Panc1 (cell line): ENCODE measurements at regions not wholly inside any gene's neighbourhood (a gene's known extent, or its start where the extent isn't known, plus 50 kb on each side); places are given as distances from the start of the nearest gene placed in this dataset.
"Not testable (repeated sequence)": the region's sequence is repeated elsewhere in the genome, so short reads cannot be mapped to it uniquely, and the experiment has no call there.

Experiments
- ATAC-seq: fragments of 200-7000 bp; cut with Tn5 transposase; 2 replicates; pipeline ENCODE4 v1.9.1; 2020; ENCODE audit warnings: mild to moderate bottlenecking, moderate library complexity
- BruUV-seq: library from RNA; stranded (reverse); fragments of 400-500 nt; replicated peaks from 2 replicates; lab custom pipeline; 2021; lab: Mats Ljungman, UMichigan
- CTCF ChIA-PET: fragments of 300-600 bp; sonication (Branson Sonifier 250); formaldehyde crosslinking; loops from one replicate; lab custom pipeline; 2022; ENCODE audit warnings: antibody characterized with exemption; lab: Charles Lee
- POLR2A ChIA-PET: fragments of 300-600 bp; sonication (Branson Sonifier 250); formaldehyde crosslinking; loops from one replicate; lab custom pipeline; 2022; ENCODE audit warnings: antibody characterized with exemption; lab: Charles Lee
- DNase-seq: peaks from one replicate; pipeline ENCODE4 v3.0.0-alpha.2; 2010; ENCODE audit warnings: low read depth, low spot score
- H3K27ac ChIP-seq: 2 replicates; pipeline ENCODE4 v1.5.1; 2011; ENCODE audit warnings: mild to moderate bottlenecking, low read length, inconsistent platforms
- H3K27me3 ChIP-seq: fragments of 200-500 bp; sonication (Bioruptor generic); 2 replicates; pipeline ENCODE4 v1.6.0; 2014; ENCODE audit warnings: low read length, inconsistent platforms; ENCODE audit not compliant: control insufficient read depth, insufficient read depth
- H3K36me3 ChIP-seq: fragments of 200-500 bp; sonication (Bioruptor generic); 2 replicates; pipeline ENCODE4 v1.5.1; 2014; ENCODE audit warnings: inconsistent platforms, mild to moderate bottlenecking, low read length, moderate library complexity; ENCODE audit not compliant: control insufficient read depth, insufficient read depth
- H3K4me1 ChIP-seq: 2 replicates; pipeline ENCODE4 v1.5.1; 2011; ENCODE audit warnings: inconsistent platforms, mild to moderate bottlenecking, low read length, moderate library complexity; ENCODE audit not compliant: control insufficient read depth, insufficient read depth
- H3K4me3 ChIP-seq, 2 experiments: 2 replicates each; pipeline ENCODE4 v1.5.1; 2011 to 2012; ENCODE audit warnings: low read depth in 2 of 2, low read length in 2 of 2, mild to moderate bottlenecking in 2 of 2, inconsistent platforms in 1 of 2, moderate library complexity in 1 of 2
- H3K9me3 ChIP-seq: fragments of 200-500 bp; sonication (Bioruptor generic); 2 replicates; pipeline ENCODE4 v1.5.1; 2014; ENCODE audit warnings: low read depth, mild to moderate bottlenecking, inconsistent platforms, low read length, moderate library complexity; ENCODE audit not compliant: control insufficient read depth, insufficient read depth
- POLR2AphosphoS5 ChIP-seq: IDR thresholded peaks from 2 replicates; pipeline ENCODE4 v1.6.1; 2012; ENCODE audit warnings: mild to moderate bottlenecking, low read depth, low read length, moderate library complexity
- SIN3A ChIP-seq: IDR thresholded peaks from 2 replicates; pipeline ENCODE4 v1.6.1; 2012; ENCODE audit warnings: low read depth, mild to moderate bottlenecking, low read length, moderate library complexity, borderline replicate concordance; ENCODE audit not compliant: insufficient read depth
- TCF7L2 ChIP-seq: IDR thresholded peaks from 2 replicates; pipeline ENCODE4 v1.6.1; 2011; ENCODE audit warnings: mild to moderate bottlenecking, low read depth, low read length, inconsistent platforms
- in situ Hi-C: cut with HindIII; loops from 2 replicates; pipeline ENCODE4 v1.10.0; 2016; ENCODE audit warnings: low sequenced_read_pairs, low pct_unique_long_range_greater_than_20kb
- intact Hi-C: fragments of 100-400 bp; cut with micrococcal nuclease; formaldehyde crosslinking; loops from one replicate; pipeline ENCODE4 v1.10.0; 2022; ENCODE audit not compliant: unreplicated experiment
- TF ChIP-seq, protein P1 (sequence below): fragments of 450-650 bp; IDR thresholded peaks from 2 replicates; pipeline ENCODE4 v1.5.1; 2017; ENCODE audit warnings: mild to moderate bottlenecking
- TF ChIP-seq, protein P2 (sequence below), 2 experiments: IDR thresholded peaks; 2 replicates each; pipeline ENCODE4 v1.6.1; 2011 to 2012; ENCODE audit warnings: low read depth in 2 of 2, control low read depth in 1 of 2, low read length in 1 of 2, mild to moderate bottlenecking in 1 of 2, moderate library complexity in 1 of 2; ENCODE audit not compliant: insufficient read depth in 1 of 2

DNA sequence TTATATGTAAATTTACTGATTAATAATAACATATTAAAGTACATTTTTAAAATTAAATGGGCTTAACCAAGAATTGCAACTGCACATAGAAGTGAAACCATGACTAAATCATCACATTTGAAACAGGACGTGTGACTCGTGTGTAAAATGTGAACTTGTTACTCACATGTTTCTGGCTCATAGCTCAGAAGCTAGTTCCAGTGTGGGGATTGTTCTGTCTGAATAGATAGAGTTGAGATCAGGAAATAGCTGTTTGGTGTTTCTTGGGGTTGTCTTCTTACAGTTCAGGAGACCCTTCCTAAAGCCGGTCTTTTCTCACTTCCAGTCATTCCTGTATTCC, 130.9 kb downstream of the LAT start:
- H3K27me3 ChIP-seq, H3K9me3 ChIP-seq, H3K4me1 ChIP-seq, intact Hi-C loops, POLR2A ChIA-PET, H3K27ac ChIP-seq, in situ Hi-C loops, BruUV-seq, H3K4me3 ChIP-seq, H3K36me3 ChIP-seq, ATAC-seq: not testable (repeated sequence)
- DNase-seq = peak; percentile 8
- CTCF ChIA-PET = interaction anchor here (0.7 to 1.1 kb wide), 2 partner anchors 149 to 200 kb away, joined by 3 read pairs; no protein-coding TSS in a partner anchor
- TF ChIP-seq, protein P1, sequence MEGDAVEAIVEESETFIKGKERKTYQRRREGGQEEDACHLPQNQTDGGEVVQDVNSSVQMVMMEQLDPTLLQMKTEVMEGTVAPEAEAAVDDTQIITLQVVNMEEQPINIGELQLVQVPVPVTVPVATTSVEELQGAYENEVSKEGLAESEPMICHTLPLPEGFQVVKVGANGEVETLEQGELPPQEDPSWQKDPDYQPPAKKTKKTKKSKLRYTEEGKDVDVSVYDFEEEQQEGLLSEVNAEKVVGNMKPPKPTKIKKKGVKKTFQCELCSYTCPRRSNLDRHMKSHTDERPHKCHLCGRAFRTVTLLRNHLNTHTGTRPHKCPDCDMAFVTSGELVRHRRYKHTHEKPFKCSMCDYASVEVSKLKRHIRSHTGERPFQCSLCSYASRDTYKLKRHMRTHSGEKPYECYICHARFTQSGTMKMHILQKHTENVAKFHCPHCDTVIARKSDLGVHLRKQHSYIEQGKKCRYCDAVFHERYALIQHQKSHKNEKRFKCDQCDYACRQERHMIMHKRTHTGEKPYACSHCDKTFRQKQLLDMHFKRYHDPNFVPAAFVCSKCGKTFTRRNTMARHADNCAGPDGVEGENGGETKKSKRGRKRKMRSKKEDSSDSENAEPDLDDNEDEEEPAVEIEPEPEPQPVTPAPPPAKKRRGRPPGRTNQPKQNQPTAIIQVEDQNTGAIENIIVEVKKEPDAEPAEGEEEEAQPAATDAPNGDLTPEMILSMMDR = peak; percentile 28; the same call in 1 of the 2 replicates

DNA sequence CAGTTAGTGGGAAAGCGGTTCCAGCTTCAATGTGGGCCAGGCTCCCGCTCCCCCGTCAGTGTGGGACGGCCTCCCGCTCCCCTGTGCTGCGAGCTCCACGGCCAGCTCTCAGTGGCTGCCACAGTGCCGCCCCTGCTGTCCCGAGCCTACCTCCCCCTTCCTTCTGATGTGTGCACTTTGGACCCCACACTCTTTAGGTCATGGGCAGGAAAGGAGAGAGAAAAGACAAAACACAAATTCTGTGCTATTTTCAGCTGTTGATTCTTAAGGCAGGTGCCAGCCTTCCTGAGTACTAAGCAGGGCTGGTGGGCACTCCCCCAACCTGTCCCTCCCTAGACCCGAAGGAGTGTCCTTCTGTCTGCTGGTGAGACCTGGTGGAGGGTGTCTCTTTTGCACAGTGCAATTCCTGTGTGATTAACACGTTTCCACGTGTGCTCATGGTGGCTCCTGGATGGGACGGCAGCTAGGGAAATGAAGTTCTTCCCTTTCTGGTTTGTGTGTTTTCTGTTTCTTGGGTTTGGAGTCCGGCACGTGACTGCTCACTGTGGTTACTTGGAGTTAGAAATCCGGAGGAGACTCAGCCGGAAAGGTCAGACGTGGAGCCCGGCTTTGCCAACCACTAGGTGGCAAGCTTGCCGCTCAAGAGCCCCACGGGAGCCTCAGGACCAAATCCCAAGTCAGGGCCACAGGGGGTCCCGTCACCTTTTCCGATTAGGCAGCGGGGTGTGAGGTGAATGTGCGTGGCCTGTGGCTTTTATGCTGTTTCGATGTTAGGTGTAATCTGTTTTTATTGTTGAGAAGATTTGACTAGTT, 130.3 kb downstream of the LAT start:
- TF ChIP-seq, protein P1 = peak; percentile 87
- H3K36me3 ChIP-seq, BruUV-seq, H3K4me1 ChIP-seq, H3K4me3 ChIP-seq, H3K27me3 ChIP-seq, in situ Hi-C loops, POLR2A ChIA-PET, H3K27ac ChIP-seq, H3K9me3 ChIP-seq, intact Hi-C loops: not testable (repeated sequence)
- peak; percentile 96 for ATAC-seq
- peak; percentile 24 for DNase-seq
- CTCF ChIA-PET = interaction anchor here (0.7 to 1.1 kb wide), 2 partner anchors 149 to 201 kb away, joined by 3 read pairs; no protein-coding TSS in a partner anchor

DNA sequence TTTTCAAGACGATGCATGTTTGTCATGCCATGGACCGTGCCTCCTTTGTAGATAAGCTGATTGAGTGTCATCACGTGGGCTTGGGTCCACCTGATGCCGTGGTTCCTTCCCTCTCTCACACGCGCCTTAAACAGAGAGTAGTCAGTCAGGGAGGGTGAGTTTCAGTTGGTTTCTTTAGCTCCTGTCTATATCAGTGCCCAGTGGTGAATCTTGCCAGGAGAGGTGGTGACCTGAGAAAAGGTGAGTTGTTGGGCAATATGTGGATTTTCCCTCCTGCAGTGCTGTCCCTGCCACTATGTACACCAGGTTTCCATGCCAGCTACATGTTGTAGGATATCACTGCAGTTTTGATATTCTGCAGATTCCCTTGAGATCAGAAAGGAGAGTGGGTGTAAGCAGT, 129.7 kb downstream of the LAT start:
- Histone ChIP-seq H3K27me3 (no peaks in the 10 kb centered on the region), H3K4me1 (no peaks in the 10 kb centered on the region), H3K36me3 (no peaks in the 10 kb centered on the region), H3K27ac (no peak overlapping the region), H3K9me3 (no peaks in the 10 kb centered on the region), H3K4me3 (no peak overlapping the region)
- no TSS peak for BruUV-seq
- in situ Hi-C loops (no loop called here), intact Hi-C loops (no loop called here)
- no peak for DNase-seq
- no peak for ATAC-seq
- POLR2A ChIA-PET = no interaction called here
- CTCF ChIA-PET = no interaction called here
- TF ChIP-seq POLR2AphosphoS5 (no peak), SIN3A (no peak), TCF7L2 (no peak)
- TF ChIP-seq, protein P2, sequence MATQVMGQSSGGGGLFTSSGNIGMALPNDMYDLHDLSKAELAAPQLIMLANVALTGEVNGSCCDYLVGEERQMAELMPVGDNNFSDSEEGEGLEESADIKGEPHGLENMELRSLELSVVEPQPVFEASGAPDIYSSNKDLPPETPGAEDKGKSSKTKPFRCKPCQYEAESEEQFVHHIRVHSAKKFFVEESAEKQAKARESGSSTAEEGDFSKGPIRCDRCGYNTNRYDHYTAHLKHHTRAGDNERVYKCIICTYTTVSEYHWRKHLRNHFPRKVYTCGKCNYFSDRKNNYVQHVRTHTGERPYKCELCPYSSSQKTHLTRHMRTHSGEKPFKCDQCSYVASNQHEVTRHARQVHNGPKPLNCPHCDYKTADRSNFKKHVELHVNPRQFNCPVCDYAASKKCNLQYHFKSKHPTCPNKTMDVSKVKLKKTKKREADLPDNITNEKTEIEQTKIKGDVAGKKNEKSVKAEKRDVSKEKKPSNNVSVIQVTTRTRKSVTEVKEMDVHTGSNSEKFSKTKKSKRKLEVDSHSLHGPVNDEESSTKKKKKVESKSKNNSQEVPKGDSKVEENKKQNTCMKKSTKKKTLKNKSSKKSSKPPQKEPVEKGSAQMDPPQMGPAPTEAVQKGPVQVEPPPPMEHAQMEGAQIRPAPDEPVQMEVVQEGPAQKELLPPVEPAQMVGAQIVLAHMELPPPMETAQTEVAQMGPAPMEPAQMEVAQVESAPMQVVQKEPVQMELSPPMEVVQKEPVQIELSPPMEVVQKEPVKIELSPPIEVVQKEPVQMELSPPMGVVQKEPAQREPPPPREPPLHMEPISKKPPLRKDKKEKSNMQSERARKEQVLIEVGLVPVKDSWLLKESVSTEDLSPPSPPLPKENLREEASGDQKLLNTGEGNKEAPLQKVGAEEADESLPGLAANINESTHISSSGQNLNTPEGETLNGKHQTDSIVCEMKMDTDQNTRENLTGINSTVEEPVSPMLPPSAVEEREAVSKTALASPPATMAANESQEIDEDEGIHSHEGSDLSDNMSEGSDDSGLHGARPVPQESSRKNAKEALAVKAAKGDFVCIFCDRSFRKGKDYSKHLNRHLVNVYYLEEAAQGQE (IDR thresholded peaks at IDR 0.05; ENCODE audit: insufficient read depth in 1 of 2, low read depth in 2 of 2, low read length in 1 of 2) = no peak
- TF ChIP-seq, protein P1 = no peak

DNA sequence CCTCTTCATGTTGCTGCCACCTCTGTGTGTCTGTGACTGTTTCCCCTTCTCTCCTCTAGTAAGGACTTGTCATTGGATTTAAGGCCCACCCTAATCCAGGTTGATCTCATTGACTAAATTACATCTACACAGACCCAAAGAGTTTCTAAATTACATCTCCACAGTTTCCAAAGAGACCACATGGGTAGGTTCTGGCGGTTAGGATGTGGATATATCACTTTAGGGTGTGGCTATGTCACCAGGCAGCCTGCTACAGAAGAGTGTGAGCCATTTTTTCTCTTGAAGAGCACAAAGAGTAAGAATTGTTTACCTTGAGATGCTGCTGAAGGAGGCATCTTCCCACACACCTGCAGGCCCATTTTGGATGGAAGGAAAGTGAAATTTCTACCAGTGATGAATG, 128.6 kb downstream of the LAT start:
- BruUV-seq = not testable (repeated sequence)

More for the DNA sequence above, 128.6 kb downstream of the LAT start:
- H3K4me3 ChIP-seq, H3K36me3 ChIP-seq, H3K27me3 ChIP-seq, ATAC-seq, H3K4me1 ChIP-seq, POLR2A ChIA-PET, CTCF ChIA-PET, H3K9me3 ChIP-seq, DNase-seq, H3K27ac ChIP-seq, intact Hi-C loops, in situ Hi-C loops: not testable (repeated sequence)
